A673 (cell line): ENCODE measurements at regions not wholly inside any gene's neighbourhood (a gene's known extent, or its start where the extent isn't known, plus 50 kb on each side); places are given as distances from the start of the nearest gene placed in this dataset.
"Not testable (repeated sequence)": the region's sequence is repeated elsewhere in the genome, so short reads cannot be mapped to it uniquely, and the experiment has no call there.

Experiments
- BruUV-seq: library from RNA; stranded (reverse); fragments of 400-500 nt; replicated peaks from 2 replicates; lab custom pipeline; 2021; lab: Mats Ljungman, UMichigan
- CTCF ChIA-PET: fragments of 300-600 bp; sonication (Branson Sonifier 250); formaldehyde crosslinking; loops from one replicate; lab custom pipeline; 2022; ENCODE audit warnings: antibody characterized with exemption; lab: Charles Lee
- POLR2A ChIA-PET: fragments of 300-600 bp; sonication (Branson Sonifier 250); formaldehyde crosslinking; loops from one replicate; lab custom pipeline; 2022; ENCODE audit warnings: antibody characterized with exemption; ENCODE audit not compliant: low non-redundant PET; lab: Charles Lee
- DNase-seq: peaks from one replicate; pipeline ENCODE4 v3.0.0-alpha.2; 2015; ENCODE audit warnings: low spot score
- H3K27ac ChIP-seq: fragments of 200-600 bp; sonication (generic); 2 replicates; pipeline ENCODE4 v1.5.1; 2016; ENCODE audit warnings: mixed run types, low read depth, mild to moderate bottlenecking, mixed read lengths, antibody characterized with exemption, low read length; ENCODE audit not compliant: poor library complexity, severe bottlenecking
- H3K27me3 ChIP-seq: fragments of 200-600 bp; sonication (generic); replicated peaks from 2 replicates; pipeline ENCODE4 v1.6.1; 2017; ENCODE audit warnings: mixed run types, low read depth, mild to moderate bottlenecking, mixed read lengths, antibody characterized with exemption, low read length; ENCODE audit not compliant: insufficient read depth, poor library complexity
- H3K36me3 ChIP-seq: fragments of 200-600 bp; sonication (generic); 2 replicates; pipeline ENCODE4 v1.6.1; 2016; ENCODE audit warnings: mixed run types, mild to moderate bottlenecking, mixed read lengths, antibody characterized with exemption, low read length; ENCODE audit not compliant: insufficient read depth, poor library complexity, severe bottlenecking
- H3K4me1 ChIP-seq: fragments of 200-600 bp; sonication (generic); 2 replicates; pipeline ENCODE4 v1.6.1; 2017; ENCODE audit warnings: mixed run types, mild to moderate bottlenecking, mixed read lengths, antibody characterized with exemption, low read length; ENCODE audit not compliant: insufficient read depth, poor library complexity, severe bottlenecking
- H3K4me3 ChIP-seq: fragments of 200-600 bp; sonication (generic); 2 replicates; pipeline ENCODE4 v1.5.1; 2016; ENCODE audit warnings: low read depth, mixed run types, mild to moderate bottlenecking, mixed read lengths, low read length; ENCODE audit not compliant: poor library complexity, severe bottlenecking
- H3K9me3 ChIP-seq: fragments of 200-600 bp; sonication (generic); 2 replicates; pipeline ENCODE4 v1.6.1; 2016; ENCODE audit warnings: mixed run types, low read depth, mild to moderate bottlenecking, mixed read lengths, antibody characterized with exemption, low read length; ENCODE audit not compliant: poor library complexity, severe bottlenecking
- CTCF ChIP-seq: fragments of 300-800, 200-600 bp; sonication (generic); conservative IDR thresholded peaks from 2 replicates; pipeline ENCODE4 v1.5.1; 2017; ENCODE audit warnings: low read depth, mild to moderate bottlenecking, antibody characterized with exemption, low read length, moderate library complexity, mixed read lengths
- EZH2 ChIP-seq: fragments of 200-600 bp; sonication (generic); IDR thresholded peaks from 2 replicates; pipeline ENCODE4 v1.6.1; 2017; ENCODE audit warnings: borderline replicate concordance, low read depth, mild to moderate bottlenecking, mixed read lengths, antibody characterized with exemption, low read length; ENCODE audit not compliant: poor library complexity, severe bottlenecking
- intact Hi-C: fragments of 100-400 bp; cut with micrococcal nuclease; formaldehyde crosslinking; loops from one replicate; pipeline ENCODE4 v1.10.0; 2022; ENCODE audit not compliant: unreplicated experiment

- TF ChIP-seq CTCF (no peak), EZH2 (no peak)
- no TSS peak for BruUV-seq
- Histone ChIP-seq H3K4me1 (no peaks in the 10 kb centered on the region), H3K27me3 (peaks cover 3% of the 10 kb centered on the region), H3K27ac (no peak overlapping the region), H3K9me3 (no peaks in the 10 kb centered on the region), H3K4me3 (no peak overlapping the region), H3K36me3 (no peaks in the 10 kb centered on the region)
- DNase-seq, result no peak
- CTCF ChIA-PET, result no interaction called here
- intact Hi-C loops, result no loop called here
- POLR2A ChIA-PET, result no interaction called here
Observed at GRCh38 chr14:53714495-53715192, 242.0 kb downstream of the BMP4 start.

- BruUV-seq, CTCF ChIA-PET, H3K27me3 ChIP-seq, H3K4me3 ChIP-seq, H3K36me3 ChIP-seq, H3K4me1 ChIP-seq, DNase-seq, intact Hi-C loops, H3K27ac ChIP-seq, H3K9me3 ChIP-seq, POLR2A ChIA-PET: not testable (repeated sequence)
Observed at GRCh38 chr14:53712901-53713300, 243.7 kb downstream of the BMP4 start.

- no peak for DNase-seq
- H3K4me1 ChIP-seq, result no peaks in the 10 kb centered on the region
- intact Hi-C loops, result no loop called here
- BruUV-seq, result no TSS peak
- no peaks in the 10 kb centered on the region for H3K36me3 ChIP-seq
- H3K4me3 ChIP-seq, result no peak overlapping the region
- no peak overlapping the region for H3K27ac ChIP-seq
- ChIA-PET POLR2A (interaction anchor here (0.7 kb wide), 1 partner anchor 733 kb away, joined by 3 read pairs; no protein-coding TSS in a partner anchor), CTCF (no interaction called here)
- H3K27me3 ChIP-seq, result peaks cover 3% of the 10 kb centered on the region
- TF ChIP-seq EZH2, result no peak
- no peak for TF ChIP-seq CTCF
- H3K9me3 ChIP-seq, result no peaks in the 10 kb centered on the region
Observed at GRCh38 chr14:53711205-53711604, 245.4 kb downstream of the BMP4 start.

GRCh38 chr14:53710615-53711014, 246.0 kb downstream of the BMP4 start:
- CTCF ChIA-PET, result no interaction called here

More at GRCh38 chr14:53710615-53711014, 246.0 kb downstream of the BMP4 start:
- Histone ChIP-seq H3K9me3 (no peaks in the 10 kb centered on the region), H3K27me3 (peaks cover 3% of the 10 kb centered on the region), H3K27ac (no peak overlapping the region), H3K36me3 (no peaks in the 10 kb centered on the region), H3K4me1 (no peaks in the 10 kb centered on the region), H3K4me3 (no peak overlapping the region)
- POLR2A ChIA-PET, result no interaction called here
- no peak for DNase-seq
- no TSS peak for BruUV-seq
- TF ChIP-seq CTCF, result no peak
- no peak for TF ChIP-seq EZH2
- intact Hi-C loops, result no loop called here
